ENCODE measurements at regions not wholly inside any gene's neighbourhood (a gene's known extent, or its start where the extent isn't known, plus 50 kb on each side); places are given as distances from the start of the nearest gene placed in this dataset.
"Not testable (repeated sequence)": the region's sequence is repeated elsewhere in the genome, so short reads cannot be mapped to it uniquely, and the experiment has no call there.

- TF ChIP-seq CTCF (IDR thresholded peaks at IDR 0.05; ENCODE audit: insufficient read depth, missing control alignments): no peak
- FAIRE-seq: no peak
- DNase-seq (ENCODE audit: insufficient read length, low spot score): no peak
These were observed 382.6 kb upstream of the NOCT start for GRCh38 chr4:138632856-138633579.

DNA sequence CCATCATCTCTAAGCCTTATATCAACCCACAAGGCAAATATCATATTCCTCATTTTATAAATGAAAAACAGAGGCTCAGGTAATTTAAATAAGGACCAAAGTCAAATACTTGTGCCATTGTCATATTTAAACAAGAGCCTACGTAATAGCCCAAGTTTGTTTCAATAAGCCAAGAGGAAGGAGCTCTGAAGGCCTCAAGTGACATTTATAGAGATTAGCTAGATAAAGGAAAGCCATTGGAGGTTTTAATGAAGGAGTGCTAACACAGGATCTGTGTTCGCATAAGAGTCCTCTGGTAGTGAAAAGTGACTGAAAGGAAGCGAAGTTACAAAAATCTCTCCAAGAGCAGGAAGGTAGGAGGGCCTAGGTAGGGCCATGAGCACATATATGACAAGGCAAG is 384.9 kb upstream of the NOCT start:
- no peak for TF ChIP-seq CTCF (IDR thresholded peaks at IDR 0.05; ENCODE audit: insufficient read depth, missing control alignments)
- no peak for DNase-seq (ENCODE audit: insufficient read length, low spot score)
- FAIRE-seq: no peak

DNA sequence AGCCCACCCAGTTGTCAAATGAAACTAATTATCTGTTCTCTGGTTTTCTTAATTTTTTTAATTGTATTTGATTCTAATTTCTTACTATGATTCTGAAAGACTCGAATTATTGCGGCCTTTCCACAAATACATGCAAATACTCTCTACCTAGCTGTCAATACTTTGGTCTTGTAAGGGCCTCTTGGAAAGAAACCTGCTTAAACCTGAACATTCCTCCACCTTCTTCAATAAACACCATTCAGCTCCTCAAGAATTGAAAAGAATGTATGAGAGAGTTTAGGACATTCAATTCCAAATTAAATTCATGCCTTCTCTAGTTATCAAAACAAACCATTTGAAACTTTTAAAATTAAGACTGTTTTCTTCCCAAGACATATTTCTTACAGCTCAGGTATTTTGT is 385.9 kb upstream of the NOCT start:
- TF ChIP-seq CTCF (IDR thresholded peaks at IDR 0.05; ENCODE audit: insufficient read depth, missing control alignments): no peak
- DNase-seq (ENCODE audit: insufficient read length, low spot score) (no peak), FAIRE-seq (no peak)

GRCh38 chr4:138627096-138627495 is 384.9 kb upstream of the SLC7A11 start:
- DNase-seq (ENCODE audit: insufficient read length, low spot score) (no peak), FAIRE-seq (no peak)
- TF ChIP-seq CTCF (IDR thresholded peaks at IDR 0.05; ENCODE audit: insufficient read depth, missing control alignments): no peak

DNA sequence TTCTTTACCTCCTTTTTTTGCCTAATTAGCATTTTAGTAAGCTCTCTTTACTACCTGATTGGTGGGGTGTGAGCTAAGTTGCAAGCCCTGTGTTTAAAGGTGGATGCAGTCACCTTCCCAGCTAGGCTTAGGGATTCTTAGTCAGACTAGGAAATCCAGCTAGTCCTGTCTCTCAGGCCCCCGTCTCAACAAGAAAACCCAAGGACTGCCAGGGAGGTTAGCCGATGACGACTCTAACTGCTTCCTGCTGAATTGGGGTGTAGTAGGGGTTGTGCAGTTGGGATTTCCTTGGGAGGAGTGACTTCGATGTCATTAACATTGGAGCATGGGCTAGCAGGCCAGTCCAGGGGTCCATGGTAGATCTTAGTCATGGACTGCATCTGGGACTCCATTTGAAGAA is 380.2 kb upstream of the SLC7A11 start:
- not testable (repeated sequence) for FAIRE-seq; DNase-seq (ENCODE audit: insufficient read length, low spot score)

DNA sequence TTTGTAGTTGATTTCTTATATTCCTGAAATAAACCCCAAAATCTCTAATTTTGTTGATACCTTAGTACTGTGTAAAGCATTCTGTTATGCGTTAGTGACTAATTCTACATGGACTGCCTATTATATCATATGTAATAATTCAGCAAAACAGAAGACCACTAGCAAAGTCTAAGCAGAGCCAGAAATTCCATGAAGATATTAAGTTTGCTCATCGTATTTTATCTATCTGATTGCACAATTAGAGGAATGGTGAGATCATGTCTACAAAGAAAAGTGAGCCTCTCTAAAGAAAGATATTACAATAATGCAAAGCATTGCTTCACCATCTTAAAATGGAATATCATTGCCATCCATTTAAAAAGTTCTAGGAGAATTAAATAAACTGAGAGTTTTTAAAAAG is 374.6 kb upstream of the SLC7A11 start:
- no peak for FAIRE-seq
- no peak for DNase-seq (ENCODE audit: insufficient read length, low spot score)
- TF ChIP-seq CTCF (IDR thresholded peaks at IDR 0.05; ENCODE audit: insufficient read depth, missing control alignments): no peak

- no peak for TF ChIP-seq CTCF (IDR thresholded peaks at IDR 0.05; ENCODE audit: insufficient read depth, missing control alignments)
- FAIRE-seq (no peak), DNase-seq (ENCODE audit: insufficient read length, low spot score) (no peak)
These were observed 372.4 kb upstream of the SLC7A11 start for GRCh38 chr4:138614398-138615142.
